OCI-LY7 (cell line): ENCODE measurements at regions not wholly inside any gene's neighbourhood (a gene's known extent, or its start where the extent isn't known, plus 50 kb on each side); places are given as distances from the start of the nearest gene placed in this dataset.

ENCODE experiments used
- EZH2phosphoT487 ChIP-seq: fragments of 200-600 bp; sonication (generic); IDR thresholded peaks from 2 replicates; pipeline ENCODE4 v1.6.1; 2018; ENCODE audit warnings: low read depth, borderline replicate concordance, mild to moderate bottlenecking, mixed run types, antibody characterized with exemption, low read length, moderate library complexity, mixed read lengths
- TF ChIP-seq, protein P1 (sequence below): fragments of 200-600 bp; sonication (generic); conservative IDR thresholded peaks from 2 replicates; pipeline ENCODE4 v1.5.1; 2014; ENCODE audit warnings: mild to moderate bottlenecking, antibody characterized with exemption, low read length, moderate library complexity, mixed read lengths

DNA sequence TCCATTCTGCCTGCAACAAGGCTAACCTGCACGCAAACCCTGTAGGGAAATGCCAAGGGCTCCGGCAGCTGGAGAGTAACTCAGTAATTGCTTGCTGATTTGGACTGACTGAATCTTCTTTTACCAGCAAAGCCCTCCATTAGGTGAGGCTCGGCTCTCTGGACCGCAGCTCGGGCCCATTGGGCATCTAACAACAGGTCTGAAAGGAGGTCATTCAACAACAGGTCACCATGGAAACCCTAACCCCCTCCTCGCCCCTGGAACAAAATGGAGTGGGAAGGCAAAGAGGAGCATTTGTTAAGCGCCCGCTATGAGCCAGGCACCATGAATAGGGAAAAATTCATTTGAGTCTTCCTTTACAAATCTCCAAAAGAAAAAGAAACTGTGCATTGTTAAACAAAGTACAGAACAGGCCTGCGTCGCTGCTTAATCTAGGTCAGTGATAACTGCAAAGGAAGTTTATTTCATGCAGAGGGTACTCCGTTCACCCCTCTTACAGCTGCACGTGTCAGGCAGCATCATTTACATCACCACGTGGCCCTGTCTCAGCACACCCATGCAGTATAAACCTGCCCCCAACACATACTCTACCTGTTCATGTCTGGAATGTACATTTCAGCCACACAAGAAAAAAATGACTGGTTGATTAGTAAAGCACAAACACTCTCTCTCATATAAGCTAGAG lies 248.8 kb upstream of the NEBL start:
- TF ChIP-seq, protein P1, sequence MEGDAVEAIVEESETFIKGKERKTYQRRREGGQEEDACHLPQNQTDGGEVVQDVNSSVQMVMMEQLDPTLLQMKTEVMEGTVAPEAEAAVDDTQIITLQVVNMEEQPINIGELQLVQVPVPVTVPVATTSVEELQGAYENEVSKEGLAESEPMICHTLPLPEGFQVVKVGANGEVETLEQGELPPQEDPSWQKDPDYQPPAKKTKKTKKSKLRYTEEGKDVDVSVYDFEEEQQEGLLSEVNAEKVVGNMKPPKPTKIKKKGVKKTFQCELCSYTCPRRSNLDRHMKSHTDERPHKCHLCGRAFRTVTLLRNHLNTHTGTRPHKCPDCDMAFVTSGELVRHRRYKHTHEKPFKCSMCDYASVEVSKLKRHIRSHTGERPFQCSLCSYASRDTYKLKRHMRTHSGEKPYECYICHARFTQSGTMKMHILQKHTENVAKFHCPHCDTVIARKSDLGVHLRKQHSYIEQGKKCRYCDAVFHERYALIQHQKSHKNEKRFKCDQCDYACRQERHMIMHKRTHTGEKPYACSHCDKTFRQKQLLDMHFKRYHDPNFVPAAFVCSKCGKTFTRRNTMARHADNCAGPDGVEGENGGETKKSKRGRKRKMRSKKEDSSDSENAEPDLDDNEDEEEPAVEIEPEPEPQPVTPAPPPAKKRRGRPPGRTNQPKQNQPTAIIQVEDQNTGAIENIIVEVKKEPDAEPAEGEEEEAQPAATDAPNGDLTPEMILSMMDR, result no peak
- TF ChIP-seq EZH2phosphoT487, result no peak
